ENCODE measurements at regions not wholly inside any gene's neighbourhood (a gene's known extent, or its start where the extent isn't known, plus 50 kb on each side); places are given as distances from the start of the nearest gene placed in this dataset.
"Not testable (repeated sequence)": the region's sequence is repeated elsewhere in the genome, so short reads cannot be mapped to it uniquely, and the experiment has no call there.

DNA sequence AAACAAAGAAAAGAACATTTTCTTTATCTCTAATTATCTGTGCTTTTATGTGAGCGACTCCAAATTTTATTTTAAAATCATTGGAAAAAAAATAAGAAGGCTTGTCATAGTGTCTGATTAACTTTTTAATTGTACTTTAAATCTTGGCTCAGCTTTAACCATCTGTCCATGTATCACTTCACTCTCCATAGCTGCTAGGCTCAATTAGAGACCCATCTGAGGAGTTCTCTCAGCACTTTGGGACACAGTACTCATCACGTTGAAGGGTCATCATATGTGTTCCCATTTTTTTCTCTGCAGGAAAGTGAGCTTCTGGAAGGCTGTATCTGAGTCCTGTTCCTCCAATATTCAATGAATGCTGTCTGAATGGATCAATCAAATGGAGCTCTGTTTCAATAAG is 908.5 kb upstream of the ROBO1 start:
- no peak for DNase-seq
- Mint-ChIP-seq H3K9me3 (peaks cover 2% of the 10 kb centered on the region), H3K27ac (no peak overlapping the region), H3K4me3 (no peak overlapping the region), H3K36me3 (no peaks in the 10 kb centered on the region), H3K27me3 (no peaks in the 10 kb centered on the region), H3K4me1 (no peaks in the 10 kb centered on the region)
- CTCF ChIA-PET: no interaction called here

DNA sequence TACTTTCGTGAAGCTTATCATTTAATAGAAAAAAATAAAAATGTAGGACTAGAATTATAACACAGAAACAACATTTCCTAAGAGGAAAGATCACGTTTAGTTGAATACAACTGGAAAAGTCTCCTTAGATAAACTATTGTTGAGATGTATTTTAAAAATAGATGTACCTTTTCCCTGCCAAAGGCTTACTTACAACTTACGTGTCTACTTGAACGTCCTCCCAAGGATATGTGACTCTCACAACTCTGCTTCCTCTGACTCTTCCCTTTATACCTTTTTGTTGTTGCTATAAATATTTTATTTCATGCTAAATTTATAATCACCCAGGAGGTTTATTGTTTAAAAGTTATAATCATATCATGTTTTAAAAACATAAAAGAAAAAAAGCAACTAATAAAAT is 908.0 kb upstream of the ROBO1 start:
- Mint-ChIP-seq H3K27ac (no peak overlapping the region), H3K9me3 (peaks cover 2% of the 10 kb centered on the region), H3K4me3 (no peak overlapping the region), H3K27me3 (no peaks in the 10 kb centered on the region), H3K4me1 (no peaks in the 10 kb centered on the region), H3K36me3 (no peaks in the 10 kb centered on the region)
- DNase-seq: no peak
- CTCF ChIA-PET: no interaction called here

DNA sequence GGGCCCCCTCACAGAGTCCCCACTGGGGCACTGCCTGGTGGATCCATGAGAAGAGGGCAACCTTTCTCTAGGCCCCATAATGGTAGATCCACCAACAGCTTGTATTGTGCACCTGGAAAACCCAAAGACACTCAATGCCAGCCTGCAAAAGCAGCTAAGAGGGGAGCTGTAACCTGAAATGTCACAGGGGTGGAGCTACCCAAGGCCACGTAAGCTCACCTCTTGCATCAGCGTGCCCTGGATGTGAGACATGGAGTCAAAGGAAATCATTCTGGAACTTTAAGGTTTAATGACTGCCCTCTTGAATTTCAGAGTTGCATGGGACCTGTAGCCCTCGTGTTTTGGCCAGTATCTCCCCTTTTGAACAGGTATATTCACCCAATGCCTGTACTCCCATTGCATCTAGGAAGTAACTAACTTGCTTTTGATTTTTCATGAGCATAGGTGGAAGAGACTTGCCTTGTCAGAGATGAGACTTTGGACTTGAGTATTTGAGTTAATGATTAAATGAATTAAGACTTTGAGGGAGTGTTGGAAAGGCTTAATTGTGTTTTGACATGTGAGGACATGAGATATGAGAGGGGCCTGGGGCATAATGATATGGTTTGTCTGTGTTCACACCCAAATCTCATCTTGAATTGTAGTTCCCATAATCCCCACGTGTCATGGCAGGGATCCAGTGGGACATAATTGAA is 900.9 kb upstream of the ROBO1 start:
- no peaks in the 10 kb centered on the region for H3K4me1 Mint-ChIP-seq
- H3K36me3 Mint-ChIP-seq: no peaks in the 10 kb centered on the region
- H3K9me3 Mint-ChIP-seq: peaks cover 13% of the 10 kb centered on the region
- H3K27ac Mint-ChIP-seq: no peak overlapping the region
- H3K27me3 Mint-ChIP-seq: no peaks in the 10 kb centered on the region
- H3K4me3 Mint-ChIP-seq: no peak overlapping the region
- CTCF ChIA-PET: no interaction called here
- no peak for DNase-seq

DNA sequence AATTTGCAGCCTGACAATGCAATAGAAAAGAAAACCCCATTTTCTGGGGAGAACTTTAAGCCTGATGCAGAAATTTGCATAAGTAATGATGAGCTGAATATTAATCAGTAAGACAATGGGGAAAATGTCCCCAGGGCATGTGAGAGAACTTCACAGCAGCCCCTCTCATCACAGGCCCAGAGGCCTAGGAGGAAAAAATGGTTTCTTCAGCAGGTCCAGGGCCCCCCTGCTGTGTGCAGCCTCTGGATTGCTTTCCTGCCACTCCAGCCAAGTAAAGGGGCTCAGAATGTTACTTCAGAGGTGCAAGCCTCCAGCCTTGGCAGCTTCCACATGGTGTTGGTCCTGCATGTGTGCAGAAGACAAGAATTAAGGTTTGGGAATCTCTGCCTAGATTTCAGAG is 900.3 kb upstream of the ROBO1 start:
- Mint-ChIP-seq H3K36me3 (no peaks in the 10 kb centered on the region), H3K4me1 (no peaks in the 10 kb centered on the region), H3K9me3 (peaks cover 13% of the 10 kb centered on the region), H3K4me3 (no peak overlapping the region), H3K27me3 (no peaks in the 10 kb centered on the region), H3K27ac (no peak overlapping the region)
- CTCF ChIA-PET: no interaction called here
- DNase-seq: no peak

GRCh38 chr3:80663426-80663825 is 895.6 kb upstream of the ROBO1 start:
- Mint-ChIP-seq H3K27me3 (no peaks in the 10 kb centered on the region), H3K9me3 (peaks cover 11% of the 10 kb centered on the region), H3K36me3 (no peaks in the 10 kb centered on the region), H3K4me3 (no peak overlapping the region), H3K4me1 (no peaks in the 10 kb centered on the region), H3K27ac (no peak overlapping the region)
- CTCF ChIA-PET: no interaction called here
- no peak for DNase-seq

DNA sequence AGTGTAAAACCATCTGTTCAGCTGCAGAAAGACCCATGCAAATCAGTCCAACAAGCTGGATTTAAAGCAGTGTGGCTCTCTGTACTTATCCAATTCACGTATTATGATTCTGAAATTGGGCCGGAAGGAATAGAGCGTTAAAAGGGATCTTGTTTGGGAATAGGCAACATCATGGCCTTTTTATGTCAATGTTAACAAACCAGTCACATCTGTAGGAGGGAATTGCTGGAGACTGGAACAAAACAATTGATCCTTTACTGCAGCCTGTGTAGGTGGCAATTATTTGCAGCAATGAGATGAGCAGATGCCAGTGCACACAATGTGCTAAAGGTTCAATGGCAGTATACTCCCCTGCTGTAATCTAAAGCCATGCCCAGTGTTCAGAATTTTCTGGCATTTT is 887.4 kb upstream of the ROBO1 start:
- H3K4me1 Mint-ChIP-seq: no peaks in the 10 kb centered on the region
- peaks cover 21% of the 10 kb centered on the region for H3K9me3 Mint-ChIP-seq
- no peaks in the 10 kb centered on the region for H3K36me3 Mint-ChIP-seq
- no peak for DNase-seq
- no peaks in the 10 kb centered on the region for H3K27me3 Mint-ChIP-seq
- no peak overlapping the region for H3K27ac Mint-ChIP-seq
- CTCF ChIA-PET: no interaction called here
- H3K4me3 Mint-ChIP-seq: no peak overlapping the region

- CTCF ChIA-PET: no interaction called here
These were observed 881.4 kb upstream of the ROBO1 start for GRCh38 chr3:80649170-80649569.

GRCh38 chr3:80643421-80643820 is 875.6 kb upstream of the ROBO1 start:
- CTCF ChIA-PET: no interaction called here
- Mint-ChIP-seq H3K4me3 (no peak overlapping the region), H3K36me3 (no peaks in the 10 kb centered on the region), H3K27ac (no peak overlapping the region), H3K27me3 (no peaks in the 10 kb centered on the region), H3K9me3 (peaks cover 4% of the 10 kb centered on the region), H3K4me1 (no peaks in the 10 kb centered on the region)
- no peak for DNase-seq

More at GRCh38 chr3:80649170-80649569, 881.4 kb upstream of the ROBO1 start:
- Mint-ChIP-seq H3K4me1 (no peaks in the 10 kb centered on the region), H3K27me3 (no peaks in the 10 kb centered on the region), H3K27ac (no peak overlapping the region), H3K9me3 (peaks cover 11% of the 10 kb centered on the region), H3K36me3 (no peaks in the 10 kb centered on the region), H3K4me3 (no peak overlapping the region)
- no peak for DNase-seq

GRCh38 chr3:80618295-80619256 is 850.8 kb upstream of the ROBO1 start:
- CTCF ChIA-PET: no interaction called here
- no peaks in the 10 kb centered on the region for H3K36me3 Mint-ChIP-seq
- no peak overlapping the region for H3K27ac Mint-ChIP-seq
- DNase-seq: no peak
- H3K9me3 Mint-ChIP-seq: peaks cover 5% of the 10 kb centered on the region
- no peaks in the 10 kb centered on the region for H3K4me1 Mint-ChIP-seq
- no peak overlapping the region for H3K4me3 Mint-ChIP-seq
- no peaks in the 10 kb centered on the region for H3K27me3 Mint-ChIP-seq

DNA sequence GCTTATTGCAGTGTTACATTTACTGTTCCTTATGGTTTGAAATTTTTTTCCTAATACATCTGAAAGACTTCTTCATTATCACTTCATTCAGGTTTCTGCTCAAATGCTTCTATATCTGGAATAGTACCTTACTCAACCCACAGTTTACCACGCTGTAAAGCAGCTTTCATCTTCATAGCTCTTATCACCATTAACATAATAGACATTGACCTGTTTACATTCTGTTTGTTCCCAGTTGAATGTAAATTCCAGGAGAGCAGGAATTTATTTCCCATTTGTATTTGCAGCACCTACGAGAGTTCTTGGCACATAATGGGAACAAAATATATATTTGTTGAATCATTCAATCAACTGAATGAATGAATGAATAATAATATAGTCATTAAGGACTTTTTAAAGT is 844.6 kb upstream of the ROBO1 start:
- peaks cover 3% of the 10 kb centered on the region for H3K9me3 Mint-ChIP-seq
- H3K4me1 Mint-ChIP-seq: no peaks in the 10 kb centered on the region
- CTCF ChIA-PET: no interaction called here
- H3K36me3 Mint-ChIP-seq: no peaks in the 10 kb centered on the region
- DNase-seq: no peak
- H3K27me3 Mint-ChIP-seq: no peaks in the 10 kb centered on the region
- no peak overlapping the region for H3K4me3 Mint-ChIP-seq
- H3K27ac Mint-ChIP-seq: no peak overlapping the region

DNA sequence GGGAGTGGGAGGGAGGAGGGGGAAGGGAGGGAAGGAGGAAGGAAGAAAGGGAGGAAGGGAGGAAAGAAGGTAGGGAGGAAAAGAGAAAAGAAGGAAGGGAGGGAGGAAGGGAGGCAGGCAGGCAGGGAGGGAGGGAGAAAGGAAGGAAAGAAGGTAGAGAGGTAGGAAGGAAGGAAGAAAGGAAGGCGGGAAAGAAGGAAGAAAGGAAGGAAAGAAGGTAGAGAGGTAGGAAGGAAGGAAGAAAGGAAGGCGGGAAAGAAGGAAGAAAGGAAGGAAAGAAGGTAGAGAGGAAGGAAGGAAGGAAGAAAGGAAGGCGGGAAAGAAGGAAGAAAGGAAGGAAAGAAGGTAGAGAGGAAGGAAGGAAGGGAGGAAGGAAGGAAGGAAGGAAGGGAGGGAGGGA is 840.3 kb upstream of the ROBO1 start:
- H3K27ac Mint-ChIP-seq, CTCF ChIA-PET: not testable (repeated sequence)

DNA sequence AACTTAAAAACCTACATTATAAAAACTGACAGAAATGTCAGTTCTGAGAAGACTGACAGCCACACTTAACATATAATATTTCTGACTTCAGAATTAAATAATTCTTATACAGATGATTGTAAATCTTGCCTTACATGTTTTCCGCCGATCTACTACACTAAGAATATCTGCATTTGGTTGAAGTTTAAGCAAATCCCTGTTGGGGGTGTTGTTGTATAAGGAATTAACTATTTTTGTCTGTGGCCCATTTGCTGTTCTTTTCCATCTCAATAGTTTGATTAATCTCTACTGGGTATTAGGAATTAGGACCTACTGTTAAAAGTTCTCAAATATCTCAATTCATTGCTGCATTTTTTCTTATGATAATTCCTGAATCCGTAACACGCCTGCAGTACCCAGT is 838.3 kb upstream of the ROBO1 start:
- no peaks in the 10 kb centered on the region for H3K4me1 Mint-ChIP-seq
- no peaks in the 10 kb centered on the region for H3K36me3 Mint-ChIP-seq
- no peaks in the 10 kb centered on the region for H3K27me3 Mint-ChIP-seq
- CTCF ChIA-PET: no interaction called here
- H3K9me3 Mint-ChIP-seq: peaks cover 9% of the 10 kb centered on the region
- H3K27ac Mint-ChIP-seq: no peak overlapping the region
- no peak overlapping the region for H3K4me3 Mint-ChIP-seq
- DNase-seq: no peak

More for the DNA sequence above, 840.3 kb upstream of the ROBO1 start:
- not testable (repeated sequence) for H3K4me3 Mint-ChIP-seq, H3K4me1 Mint-ChIP-seq, H3K27me3 Mint-ChIP-seq, H3K9me3 Mint-ChIP-seq, DNase-seq, H3K36me3 Mint-ChIP-seq

DNA sequence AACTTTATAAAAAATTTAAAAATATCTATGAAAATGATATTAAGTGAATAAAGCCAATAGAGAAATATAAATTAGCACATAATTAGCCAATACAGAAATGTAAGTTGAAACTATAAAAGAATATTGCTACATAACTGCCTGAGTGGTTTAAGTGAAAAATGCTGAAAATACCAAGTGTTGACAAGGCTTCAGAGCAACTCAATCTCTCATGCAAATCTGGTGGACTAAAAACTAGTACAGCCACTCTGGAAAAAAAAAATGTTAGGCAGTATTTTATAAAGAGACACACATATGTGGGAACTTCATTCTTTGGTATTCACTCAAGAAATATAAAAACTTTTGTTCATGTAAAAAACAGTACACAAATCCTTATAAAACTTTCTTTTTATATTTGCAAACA is 833.7 kb upstream of the ROBO1 start:
- H3K36me3 Mint-ChIP-seq: no peaks in the 10 kb centered on the region
- no peak overlapping the region for H3K27ac Mint-ChIP-seq
- peaks cover 14% of the 10 kb centered on the region for H3K9me3 Mint-ChIP-seq
- no peaks in the 10 kb centered on the region for H3K27me3 Mint-ChIP-seq
- H3K4me1 Mint-ChIP-seq: no peaks in the 10 kb centered on the region
- H3K4me3 Mint-ChIP-seq: no peak overlapping the region
- DNase-seq: no peak
- CTCF ChIA-PET: no interaction called here

- CTCF ChIA-PET: no interaction called here
- Mint-ChIP-seq H3K9me3 (peaks cover 11% of the 10 kb centered on the region), H3K36me3 (no peaks in the 10 kb centered on the region), H3K4me1 (no peaks in the 10 kb centered on the region), H3K4me3 (no peak overlapping the region), H3K27me3 (no peaks in the 10 kb centered on the region), H3K27ac (no peak overlapping the region)
- DNase-seq: no peak
These were observed 825.0 kb upstream of the ROBO1 start for GRCh38 chr3:80592792-80593191.

DNA sequence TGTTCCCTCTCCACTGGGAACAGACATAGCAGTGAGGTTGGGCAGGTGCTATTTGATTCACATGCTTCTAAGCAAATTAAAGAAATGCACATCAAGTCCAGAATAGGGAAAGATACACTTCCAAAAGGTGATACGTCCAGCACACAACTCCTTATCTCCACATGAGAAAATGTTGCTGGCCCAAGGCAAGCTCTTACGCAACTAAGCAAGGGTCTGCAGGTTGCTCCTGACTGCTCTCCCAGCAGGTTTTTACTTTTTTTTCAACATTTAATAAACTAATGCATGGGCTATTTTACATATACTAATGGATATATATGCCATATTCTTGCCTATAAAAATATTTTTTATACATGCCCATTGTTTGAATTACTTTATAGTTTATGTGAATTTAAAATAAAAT is 818.5 kb upstream of the ROBO1 start:
- CTCF ChIA-PET: no interaction called here
- Mint-ChIP-seq H3K36me3 (no peaks in the 10 kb centered on the region), H3K27me3 (no peaks in the 10 kb centered on the region), H3K9me3 (peaks cover 2% of the 10 kb centered on the region), H3K27ac (no peak overlapping the region), H3K4me3 (no peak overlapping the region), H3K4me1 (no peaks in the 10 kb centered on the region)
- DNase-seq: no peak

Measured in activated naive CD4-positive, alpha-beta T cell treated with anti-CD3 and anti-CD28 coated beads, Interleukin-2, amount 10 ng/mL, durations not matched to agents 7 days and 5 days (primary cell).